IPS-15b (cell line): ENCODE measurements at regions not wholly inside any gene's neighbourhood (a gene's known extent, or its start where the extent isn't known, plus 50 kb on each side); places are given as distances from the start of the nearest gene placed in this dataset.

Experiments used
- H3K27me3 ChIP-seq: one replicate; pipeline ENCODE4 v1.6.1; 2013; ENCODE audit warnings: low read length; ENCODE audit not compliant: control insufficient read depth, insufficient read depth
- H3K36me3 ChIP-seq: one replicate; pipeline ENCODE4 v1.6.1; 2013; ENCODE audit warnings: low read length; ENCODE audit not compliant: control insufficient read depth, insufficient read depth
- H3K4me1 ChIP-seq: one replicate; pipeline ENCODE4 v1.6.1; 2013; ENCODE audit warnings: mild to moderate bottlenecking, low read length; ENCODE audit not compliant: control insufficient read depth, insufficient read depth
- H3K4me3 ChIP-seq: one replicate; pipeline ENCODE4 v1.5.1; 2013; ENCODE audit warnings: low read depth, low read length
- H3K9ac ChIP-seq: one replicate; pipeline ENCODE4 v1.6.1; 2013; ENCODE audit warnings: low read depth, mild to moderate bottlenecking, low read length
- H3K9me3 ChIP-seq: one replicate; pipeline ENCODE4 v1.6.1; 2013; ENCODE audit warnings: mild to moderate bottlenecking, low read length; ENCODE audit not compliant: control insufficient read depth, insufficient read depth

- Histone ChIP-seq H3K4me1 (peaks cover 2% of the 10 kb centered on the region), H3K9me3 (no peaks in the 10 kb centered on the region), H3K27me3 (no peaks in the 10 kb centered on the region), H3K36me3 (no peaks in the 10 kb centered on the region), H3K9ac (no peak overlapping the region), H3K4me3 (no peak overlapping the region)
Observed at GRCh38 chr3:24863215-24863614, 368.6 kb upstream of the THRB start.

GRCh38 chr3:24867783-24868182 is 373.1 kb upstream of the THRB start:
- Histone ChIP-seq H3K9ac (no peak overlapping the region), H3K4me1 (peaks cover 2% of the 10 kb centered on the region), H3K36me3 (no peaks in the 10 kb centered on the region), H3K4me3 (no peak overlapping the region), H3K27me3 (no peaks in the 10 kb centered on the region), H3K9me3 (no peaks in the 10 kb centered on the region)

GRCh38 chr3:24881239-24881638 is 386.6 kb upstream of the THRB start:
- H3K4me3 ChIP-seq, result no peak overlapping the region
- H3K27me3 ChIP-seq, result no peaks in the 10 kb centered on the region
- H3K9ac ChIP-seq, result no peak overlapping the region
- no peaks in the 10 kb centered on the region for H3K36me3 ChIP-seq
- no peaks in the 10 kb centered on the region for H3K4me1 ChIP-seq
- no peaks in the 10 kb centered on the region for H3K9me3 ChIP-seq

- H3K9ac ChIP-seq, result no peak overlapping the region
- no peak overlapping the region for H3K4me3 ChIP-seq
- H3K36me3 ChIP-seq, result no peaks in the 10 kb centered on the region
- H3K9me3 ChIP-seq, result no peaks in the 10 kb centered on the region
- no peaks in the 10 kb centered on the region for H3K27me3 ChIP-seq
- H3K4me1 ChIP-seq, result no peaks in the 10 kb centered on the region
Observed at GRCh38 chr3:24886501-24886900, 391.9 kb upstream of the THRB start.

GRCh38 chr3:24890012-24890411 is 395.4 kb upstream of the THRB start:
- Histone ChIP-seq H3K27me3 (no peaks in the 10 kb centered on the region), H3K9me3 (no peaks in the 10 kb centered on the region), H3K4me1 (no peaks in the 10 kb centered on the region), H3K9ac (no peak overlapping the region), H3K4me3 (no peak overlapping the region), H3K36me3 (no peaks in the 10 kb centered on the region)

- Histone ChIP-seq H3K27me3 (no peaks in the 10 kb centered on the region), H3K9ac (no peak overlapping the region), H3K4me3 (no peak overlapping the region), H3K36me3 (no peaks in the 10 kb centered on the region), H3K4me1 (no peaks in the 10 kb centered on the region), H3K9me3 (no peaks in the 10 kb centered on the region)
Observed at GRCh38 chr3:24899373-24899772, 404.7 kb upstream of the THRB start.

GRCh38 chr3:24899901-24900603 is 405.4 kb upstream of the THRB start:
- Histone ChIP-seq H3K27me3 (no peaks in the 10 kb centered on the region), H3K9me3 (no peaks in the 10 kb centered on the region), H3K36me3 (no peaks in the 10 kb centered on the region), H3K4me3 (no peak overlapping the region), H3K4me1 (no peaks in the 10 kb centered on the region), H3K9ac (no peak overlapping the region)

GRCh38 chr3:24905266-24905665 is 410.6 kb upstream of the THRB start:
- no peaks in the 10 kb centered on the region for H3K9me3 ChIP-seq
- no peaks in the 10 kb centered on the region for H3K4me1 ChIP-seq
- no peak overlapping the region for H3K9ac ChIP-seq
- H3K27me3 ChIP-seq, result no peaks in the 10 kb centered on the region
- no peaks in the 10 kb centered on the region for H3K36me3 ChIP-seq
- H3K4me3 ChIP-seq, result no peak overlapping the region

- no peaks in the 10 kb centered on the region for H3K4me1 ChIP-seq
- no peaks in the 10 kb centered on the region for H3K36me3 ChIP-seq
- H3K9ac ChIP-seq, result no peak overlapping the region
- H3K4me3 ChIP-seq, result no peak overlapping the region
- H3K27me3 ChIP-seq, result no peaks in the 10 kb centered on the region
- H3K9me3 ChIP-seq, result no peaks in the 10 kb centered on the region
Observed at GRCh38 chr3:24907106-24907505, 412.5 kb upstream of the THRB start.

- Histone ChIP-seq H3K9me3 (no peaks in the 10 kb centered on the region), H3K36me3 (no peaks in the 10 kb centered on the region), H3K4me1 (no peaks in the 10 kb centered on the region), H3K9ac (no peak overlapping the region), H3K27me3 (no peaks in the 10 kb centered on the region), H3K4me3 (no peak overlapping the region)
Observed at GRCh38 chr3:24911076-24911475, 416.4 kb upstream of the THRB start.

GRCh38 chr3:24915639-24916038 is 421.0 kb upstream of the THRB start:
- no peak overlapping the region for H3K9ac ChIP-seq
- H3K36me3 ChIP-seq, result no peaks in the 10 kb centered on the region
- H3K27me3 ChIP-seq, result no peaks in the 10 kb centered on the region
- H3K9me3 ChIP-seq, result no peaks in the 10 kb centered on the region
- H3K4me3 ChIP-seq, result no peak overlapping the region
- no peaks in the 10 kb centered on the region for H3K4me1 ChIP-seq

GRCh38 chr3:24917908-24918307 is 423.3 kb upstream of the THRB start:
- H3K4me1 ChIP-seq, result no peaks in the 10 kb centered on the region
- H3K36me3 ChIP-seq, result no peaks in the 10 kb centered on the region
- no peaks in the 10 kb centered on the region for H3K9me3 ChIP-seq
- no peak overlapping the region for H3K9ac ChIP-seq
- no peak overlapping the region for H3K4me3 ChIP-seq
- H3K27me3 ChIP-seq, result no peaks in the 10 kb centered on the region
